Adrenal gland (tissue), 5 donors: ENCODE measurements at regions not wholly inside any gene's neighbourhood (a gene's known extent, or its start where the extent isn't known, plus 50 kb on each side); places are given as distances from the start of the nearest gene placed in this dataset.

Experiments
- POLR2A ChIP-seq, 2 donors: fragments of 450-650 bp; IDR thresholded peaks; one replicate each; pipeline ENCODE4 v1.6.1; 2017; ENCODE audit warnings: antibody characterized with exemption in 2 of 2, mild to moderate bottlenecking in 2 of 2, moderate library complexity in 1 of 2
- TF ChIP-seq, protein P1 (sequence below), 6 experiments: fragments of 450-650 bp in 4 of 6; fragments of 200-600 bp in 2 of 6; sonication (generic) in 1 of 6; IDR thresholded peaks; 1 replicate in 5 of 6; 2 replicates in 1 of 6; pipeline versions ENCODE4 v1.5.1 to v1.8.0; 2016 to 2021; ENCODE audit warnings: antibody characterized with exemption in 6 of 6, mild to moderate bottlenecking in 2 of 6, moderate library complexity in 1 of 6
- donor health status: DM: no; HTN: no; CAD: no.

- TF ChIP-seq, protein P1, sequence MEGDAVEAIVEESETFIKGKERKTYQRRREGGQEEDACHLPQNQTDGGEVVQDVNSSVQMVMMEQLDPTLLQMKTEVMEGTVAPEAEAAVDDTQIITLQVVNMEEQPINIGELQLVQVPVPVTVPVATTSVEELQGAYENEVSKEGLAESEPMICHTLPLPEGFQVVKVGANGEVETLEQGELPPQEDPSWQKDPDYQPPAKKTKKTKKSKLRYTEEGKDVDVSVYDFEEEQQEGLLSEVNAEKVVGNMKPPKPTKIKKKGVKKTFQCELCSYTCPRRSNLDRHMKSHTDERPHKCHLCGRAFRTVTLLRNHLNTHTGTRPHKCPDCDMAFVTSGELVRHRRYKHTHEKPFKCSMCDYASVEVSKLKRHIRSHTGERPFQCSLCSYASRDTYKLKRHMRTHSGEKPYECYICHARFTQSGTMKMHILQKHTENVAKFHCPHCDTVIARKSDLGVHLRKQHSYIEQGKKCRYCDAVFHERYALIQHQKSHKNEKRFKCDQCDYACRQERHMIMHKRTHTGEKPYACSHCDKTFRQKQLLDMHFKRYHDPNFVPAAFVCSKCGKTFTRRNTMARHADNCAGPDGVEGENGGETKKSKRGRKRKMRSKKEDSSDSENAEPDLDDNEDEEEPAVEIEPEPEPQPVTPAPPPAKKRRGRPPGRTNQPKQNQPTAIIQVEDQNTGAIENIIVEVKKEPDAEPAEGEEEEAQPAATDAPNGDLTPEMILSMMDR (IDR thresholded peaks at IDR 0.05), result no peak
- TF ChIP-seq POLR2A (IDR thresholded peaks at IDR 0.05), result no peak
Observed at GRCh38 chr6:163818719-163819118, 404.2 kb downstream of the QKI start.
